ENCODE measurements at regions not wholly inside any gene's neighbourhood (a gene's known extent, or its start where the extent isn't known, plus 50 kb on each side); places are given as distances from the start of the nearest gene placed in this dataset.

- TF ChIP-seq CTCF (IDR thresholded peaks at IDR 0.05; ENCODE audit: insufficient read depth, low read length), result no peak
- H3K4me3 ChIP-seq (ENCODE audit: low read depth, low read length), result no peak overlapping the region
Measured at GRCh38 chr2:15058721-15059157, 426.2 kb downstream of the LRATD1 start.

GRCh38 chr2:15059870-15060512 is 427.5 kb downstream of the LRATD1 start:
- DNase-seq (ENCODE audit: low read depth), result no peak
- H3K4me3 ChIP-seq (ENCODE audit: low read depth, low read length), result no peak overlapping the region
- no peak for TF ChIP-seq CTCF (IDR thresholded peaks at IDR 0.05; ENCODE audit: insufficient read depth, low read length)

More at GRCh38 chr2:15058721-15059157, 426.2 kb downstream of the LRATD1 start:
- DNase-seq (ENCODE audit: low read depth), result no peak

GRCh38 chr2:15061268-15061667 is 428.8 kb downstream of the LRATD1 start:
- TF ChIP-seq CTCF (IDR thresholded peaks at IDR 0.05; ENCODE audit: insufficient read depth, low read length), result no peak
- H3K4me3 ChIP-seq (ENCODE audit: low read depth, low read length), result no peak overlapping the region
- no peak for DNase-seq (ENCODE audit: low read depth)

GRCh38 chr2:15066138-15066537 is 433.6 kb downstream of the LRATD1 start:
- DNase-seq (ENCODE audit: low read depth), result no peak
- H3K4me3 ChIP-seq (ENCODE audit: low read depth, low read length), result no peak overlapping the region
- no peak for TF ChIP-seq CTCF (IDR thresholded peaks at IDR 0.05; ENCODE audit: insufficient read depth, low read length)

GRCh38 chr2:15069149-15069548 is 436.6 kb downstream of the LRATD1 start:
- peak; percentile 62 for DNase-seq (ENCODE audit: low read depth)
- no peak for TF ChIP-seq CTCF (IDR thresholded peaks at IDR 0.05; ENCODE audit: insufficient read depth, low read length)
- H3K4me3 ChIP-seq (ENCODE audit: low read depth, low read length), result no peak overlapping the region

GRCh38 chr2:15072836-15073235 is 440.3 kb downstream of the LRATD1 start:
- no peak for TF ChIP-seq CTCF (IDR thresholded peaks at IDR 0.05; ENCODE audit: insufficient read depth, low read length)
- DNase-seq (ENCODE audit: low read depth), result no peak
- no peak overlapping the region for H3K4me3 ChIP-seq (ENCODE audit: low read depth, low read length)

- no peak overlapping the region for H3K4me3 ChIP-seq (ENCODE audit: low read depth, low read length)
- TF ChIP-seq CTCF (IDR thresholded peaks at IDR 0.05; ENCODE audit: insufficient read depth, low read length), result no peak
- peak; percentile 61 for DNase-seq (ENCODE audit: low read depth)
Measured at GRCh38 chr2:15073664-15074063, 441.1 kb downstream of the LRATD1 start.

Data from fibroblast of the aortic adventitia (primary cell).